ENCODE measurements at regions not wholly inside any gene's neighbourhood (a gene's known extent, or its start where the extent isn't known, plus 50 kb on each side); places are given as distances from the start of the nearest gene placed in this dataset.

GRCh38 chr18:71134122-71134521, 845.3 kb downstream of the SOCS6 start:
- TF ChIP-seq RNF219 (CRISPR knock-in tag; IDR thresholded peaks at IDR 0.05): no peak
- TF ChIP-seq ZNF652 (CRISPR knock-in tag; IDR thresholded peaks at IDR 0.05; ENCODE audit: borderline replicate concordance, low read depth): no peak
- TF ChIP-seq JUN (CRISPR knock-in tag; IDR thresholded peaks at IDR 0.05): no peak
- no peak for TF ChIP-seq SMC3 (IDR thresholded peaks at IDR 0.05; ENCODE audit: low read length)
- no peak for TF ChIP-seq NR2F6 (IDR thresholded peaks at IDR 0.05)
- TF ChIP-seq NR2F6 (CRISPR knock-in tag; IDR thresholded peaks at IDR 0.05): no peak
- TF ChIP-seq, protein P1, sequence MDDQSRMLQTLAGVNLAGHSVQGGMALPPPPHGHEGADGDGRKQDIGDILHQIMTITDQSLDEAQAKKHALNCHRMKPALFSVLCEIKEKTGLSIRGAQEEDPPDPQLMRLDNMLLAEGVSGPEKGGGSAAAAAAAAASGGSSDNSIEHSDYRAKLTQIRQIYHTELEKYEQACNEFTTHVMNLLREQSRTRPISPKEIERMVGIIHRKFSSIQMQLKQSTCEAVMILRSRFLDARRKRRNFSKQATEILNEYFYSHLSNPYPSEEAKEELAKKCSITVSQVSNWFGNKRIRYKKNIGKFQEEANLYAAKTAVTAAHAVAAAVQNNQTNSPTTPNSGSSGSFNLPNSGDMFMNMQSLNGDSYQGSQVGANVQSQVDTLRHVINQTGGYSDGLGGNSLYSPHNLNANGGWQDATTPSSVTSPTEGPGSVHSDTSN (CRISPR knock-in tag; IDR thresholded peaks at IDR 0.05; ENCODE audit: borderline replicate concordance): no peak

Measured in HepG2 (cell line).